ENCODE measurements at regions not wholly inside any gene's neighbourhood (a gene's known extent, or its start where the extent isn't known, plus 50 kb on each side); places are given as distances from the start of the nearest gene placed in this dataset.
"Not testable (repeated sequence)": the region's sequence is repeated elsewhere in the genome, so short reads cannot be mapped to it uniquely, and the experiment has no call there.

GRCh38 chr1:91101328-91101727 lies 79.5 kb upstream of the ZNF644 start:
- TF ChIP-seq CTCF (IDR thresholded peaks at IDR 0.05; ENCODE audit: extremely low read depth, low read depth, low read length), result no peak
- H2AFZ ChIP-seq (ENCODE audit: low read length), result no peak overlapping the region
- H3K27me3 ChIP-seq (ENCODE audit: insufficient read depth, low read length), result no peaks in the 10 kb centered on the region

GRCh38 chr1:91099746-91100621 lies 78.1 kb upstream of the ZNF644 start:
- H3K4me2 ChIP-seq (ENCODE audit: insufficient read depth, low read length), result no peak overlapping the region
- H3K36me3 ChIP-seq (ENCODE audit: insufficient read depth, low read length), result no peaks in the 10 kb centered on the region
- DNase-seq (ENCODE audit: insufficient read length, low spot score, missing footprints), result no peak
- H3K79me2 ChIP-seq (ENCODE audit: insufficient read depth, low read length), result no peaks in the 10 kb centered on the region
- no peaks in the 10 kb centered on the region for H3K9me3 ChIP-seq (ENCODE audit: low read depth, low read length)
- no peak overlapping the region for H2AFZ ChIP-seq (ENCODE audit: low read length)
- no peak for TF ChIP-seq CTCF (IDR thresholded peaks at IDR 0.05; ENCODE audit: extremely low read depth, low read depth, low read length)
- no peaks in the 10 kb centered on the region for H3K27me3 ChIP-seq (ENCODE audit: insufficient read depth, low read length)
- no peak overlapping the region for H3K27ac ChIP-seq (ENCODE audit: low read depth, low read length)
- H3K4me3 ChIP-seq (ENCODE audit: insufficient read depth, low read length), result no peak overlapping the region
- H3K4me1 ChIP-seq (ENCODE audit: insufficient read depth, low read length), result no peaks in the 10 kb centered on the region
- no peaks in the 10 kb centered on the region for H4K20me1 ChIP-seq (ENCODE audit: insufficient read depth, low read length)

More at GRCh38 chr1:91101328-91101727, 79.5 kb upstream of the ZNF644 start:
- Histone ChIP-seq H3K4me2 (ENCODE audit: insufficient read depth, low read length) (no peak overlapping the region), H3K79me2 (ENCODE audit: insufficient read depth, low read length) (no peaks in the 10 kb centered on the region), H4K20me1 (ENCODE audit: insufficient read depth, low read length) (no peaks in the 10 kb centered on the region), H3K27ac (ENCODE audit: low read depth, low read length) (no peak overlapping the region), H3K4me1 (ENCODE audit: insufficient read depth, low read length) (no peaks in the 10 kb centered on the region), H3K36me3 (ENCODE audit: insufficient read depth, low read length) (no peaks in the 10 kb centered on the region), H3K9me3 (ENCODE audit: low read depth, low read length) (no peaks in the 10 kb centered on the region), H3K4me3 (ENCODE audit: insufficient read depth, low read length) (no peak overlapping the region)
- no peak for DNase-seq (ENCODE audit: insufficient read length, low spot score, missing footprints)

- H3K4me2 ChIP-seq (ENCODE audit: insufficient read depth, low read length), result no peak overlapping the region
- no peaks in the 10 kb centered on the region for H3K27me3 ChIP-seq (ENCODE audit: insufficient read depth, low read length)
Observed at GRCh38 chr1:91098299-91098906, 76.6 kb upstream of the ZNF644 start.

GRCh38 chr1:91095321-91095720 lies 73.5 kb upstream of the ZNF644 start:
- H3K4me2 ChIP-seq (ENCODE audit: insufficient read depth, low read length); DNase-seq (ENCODE audit: insufficient read length, low spot score, missing footprints); H3K4me3 ChIP-seq (ENCODE audit: insufficient read depth, low read length); H3K27ac ChIP-seq (ENCODE audit: low read depth, low read length); H2AFZ ChIP-seq (ENCODE audit: low read length); H3K36me3 ChIP-seq (ENCODE audit: insufficient read depth, low read length); H4K20me1 ChIP-seq (ENCODE audit: insufficient read depth, low read length); H3K79me2 ChIP-seq (ENCODE audit: insufficient read depth, low read length); H3K27me3 ChIP-seq (ENCODE audit: insufficient read depth, low read length); H3K4me1 ChIP-seq (ENCODE audit: insufficient read depth, low read length); H3K9me3 ChIP-seq (ENCODE audit: low read depth, low read length): not testable (repeated sequence)

More at GRCh38 chr1:91098299-91098906, 76.6 kb upstream of the ZNF644 start:
- no peaks in the 10 kb centered on the region for H3K4me1 ChIP-seq (ENCODE audit: insufficient read depth, low read length)
- H3K9me3 ChIP-seq (ENCODE audit: low read depth, low read length), result no peaks in the 10 kb centered on the region
- no peak overlapping the region for H3K4me3 ChIP-seq (ENCODE audit: insufficient read depth, low read length)
- TF ChIP-seq CTCF (IDR thresholded peaks at IDR 0.05; ENCODE audit: extremely low read depth, low read depth, low read length), result no peak
- no peak overlapping the region for H3K27ac ChIP-seq (ENCODE audit: low read depth, low read length)
- no peaks in the 10 kb centered on the region for H4K20me1 ChIP-seq (ENCODE audit: insufficient read depth, low read length)
- no peak for DNase-seq (ENCODE audit: insufficient read length, low spot score, missing footprints)
- H3K79me2 ChIP-seq (ENCODE audit: insufficient read depth, low read length), result no peaks in the 10 kb centered on the region
- no peaks in the 10 kb centered on the region for H3K36me3 ChIP-seq (ENCODE audit: insufficient read depth, low read length)
- no peak overlapping the region for H2AFZ ChIP-seq (ENCODE audit: low read length)

Data from osteoblast (primary cell).